ENCODE measurements at regions not wholly inside any gene's neighbourhood (a gene's known extent, or its start where the extent isn't known, plus 50 kb on each side); places are given as distances from the start of the nearest gene placed in this dataset.
"Not testable (repeated sequence)": the region's sequence is repeated elsewhere in the genome, so short reads cannot be mapped to it uniquely, and the experiment has no call there.

DNA sequence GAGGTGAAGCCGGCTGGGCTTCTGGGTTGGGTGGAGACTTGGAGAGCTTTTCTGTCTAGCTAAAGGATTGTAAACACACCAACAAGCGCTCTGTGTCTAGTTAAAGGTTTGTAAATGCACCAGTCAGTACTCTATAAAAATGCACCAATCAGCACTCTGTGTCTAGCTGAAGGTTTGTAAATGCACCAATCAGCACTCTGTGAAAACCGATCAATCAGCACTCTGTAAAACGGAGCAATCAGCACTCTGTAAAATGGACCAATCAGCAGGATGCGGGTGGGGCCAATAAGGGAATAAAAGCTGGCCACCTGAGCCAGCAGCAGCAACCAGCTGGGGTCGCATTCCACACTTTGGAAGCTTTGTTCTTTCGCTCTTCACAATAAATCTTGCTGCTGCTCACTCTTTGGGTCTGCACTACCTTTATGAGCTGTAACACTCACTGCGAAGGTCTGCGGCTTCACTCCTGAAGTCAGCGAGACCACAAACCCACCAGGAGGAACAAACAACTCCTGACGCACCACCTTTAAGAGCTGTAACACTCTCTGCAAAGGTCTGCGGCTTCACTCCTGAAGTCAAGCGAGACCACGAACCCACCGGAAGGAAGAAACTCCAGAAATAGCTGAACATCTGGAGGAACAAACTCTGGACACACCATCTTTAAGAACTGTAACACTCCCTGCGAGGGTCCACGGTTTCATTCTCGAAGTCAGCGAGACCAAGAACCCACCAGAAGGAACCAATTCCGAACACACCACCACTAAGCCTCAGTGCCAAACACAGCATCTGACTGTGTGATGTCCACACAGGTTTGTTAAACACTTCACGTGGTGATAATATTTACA, 378.2 kb upstream of the CCDC54 start:
- TF ChIP-seq, protein P1, sequence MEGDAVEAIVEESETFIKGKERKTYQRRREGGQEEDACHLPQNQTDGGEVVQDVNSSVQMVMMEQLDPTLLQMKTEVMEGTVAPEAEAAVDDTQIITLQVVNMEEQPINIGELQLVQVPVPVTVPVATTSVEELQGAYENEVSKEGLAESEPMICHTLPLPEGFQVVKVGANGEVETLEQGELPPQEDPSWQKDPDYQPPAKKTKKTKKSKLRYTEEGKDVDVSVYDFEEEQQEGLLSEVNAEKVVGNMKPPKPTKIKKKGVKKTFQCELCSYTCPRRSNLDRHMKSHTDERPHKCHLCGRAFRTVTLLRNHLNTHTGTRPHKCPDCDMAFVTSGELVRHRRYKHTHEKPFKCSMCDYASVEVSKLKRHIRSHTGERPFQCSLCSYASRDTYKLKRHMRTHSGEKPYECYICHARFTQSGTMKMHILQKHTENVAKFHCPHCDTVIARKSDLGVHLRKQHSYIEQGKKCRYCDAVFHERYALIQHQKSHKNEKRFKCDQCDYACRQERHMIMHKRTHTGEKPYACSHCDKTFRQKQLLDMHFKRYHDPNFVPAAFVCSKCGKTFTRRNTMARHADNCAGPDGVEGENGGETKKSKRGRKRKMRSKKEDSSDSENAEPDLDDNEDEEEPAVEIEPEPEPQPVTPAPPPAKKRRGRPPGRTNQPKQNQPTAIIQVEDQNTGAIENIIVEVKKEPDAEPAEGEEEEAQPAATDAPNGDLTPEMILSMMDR (IDR thresholded peaks at IDR 0.05), result not testable (repeated sequence)
- not testable (repeated sequence) for TF ChIP-seq POLR2A (IDR thresholded peaks at IDR 0.05)
